NCI-H82 treated with DMSO at 0.1 percent for 48 hours (cell line): ENCODE measurements at regions not wholly inside any gene's neighbourhood (a gene's known extent, or its start where the extent isn't known, plus 50 kb on each side); places are given as distances from the start of the nearest gene placed in this dataset.
"Not testable (repeated sequence)": the region's sequence is repeated elsewhere in the genome, so short reads cannot be mapped to it uniquely, and the experiment has no call there.

Experiments used
- DNase-seq: peaks from one replicate; lab custom pipeline; 2025; ENCODE audit not compliant: unreplicated experiment; lab: John Stamatoyannopoulos, UW

GRCh38 chr5:89374818-89375521 is 492.0 kb upstream of the MEF2C start:
- no peak for DNase-seq

- no peak for DNase-seq
These were observed 491.3 kb upstream of the MEF2C start for GRCh38 chr5:89374144-89374784.

- no peak for DNase-seq
These were observed 489.2 kb upstream of the MEF2C start for GRCh38 chr5:89372176-89372575.

GRCh38 chr5:89371646-89372045 is 488.7 kb upstream of the MEF2C start:
- no peak for DNase-seq

GRCh38 chr5:89359046-89359445 is 476.1 kb upstream of the MEF2C start:
- no peak for DNase-seq

GRCh38 chr5:89353837-89354551 is 471.0 kb upstream of the MEF2C start:
- no peak for DNase-seq

- DNase-seq = no peak
These were observed 469.0 kb upstream of the MEF2C start for GRCh38 chr5:89351975-89352374.

- no peak for DNase-seq
These were observed 468.2 kb upstream of the MEF2C start for GRCh38 chr5:89351222-89351621.

GRCh38 chr5:89350684-89351083 is 467.7 kb upstream of the MEF2C start:
- DNase-seq = no peak

GRCh38 chr5:89349246-89349980 is 466.4 kb upstream of the MEF2C start:
- no peak for DNase-seq

- DNase-seq = no peak
These were observed 463.6 kb upstream of the MEF2C start for GRCh38 chr5:89346573-89346972.

GRCh38 chr5:89343666-89344065 is 460.7 kb upstream of the MEF2C start:
- no peak for DNase-seq

- no peak for DNase-seq
These were observed 459.3 kb upstream of the MEF2C start for GRCh38 chr5:89342106-89342876.

- DNase-seq = no peak
These were observed 456.0 kb upstream of the MEF2C start for GRCh38 chr5:89338935-89339334.

GRCh38 chr5:89336111-89336510 is 453.1 kb upstream of the MEF2C start:
- no peak for DNase-seq

GRCh38 chr5:89330140-89330539 is 447.2 kb upstream of the MEF2C start:
- no peak for DNase-seq

GRCh38 chr5:89327608-89328007 is 444.6 kb upstream of the MEF2C start:
- DNase-seq = no peak

GRCh38 chr5:89324990-89325389 is 442.0 kb upstream of the MEF2C start:
- DNase-seq = no peak

- DNase-seq = no peak
These were observed 437.7 kb upstream of the MEF2C start for GRCh38 chr5:89320421-89321277.

GRCh38 chr5:89317838-89318237 is 434.9 kb upstream of the MEF2C start:
- DNase-seq = not testable (repeated sequence)
